Activated CD8-positive, alpha-beta T cell treated with anti-CD3 and anti-CD28 coated beads, Interleukin-2, amount 10 ng/mL, durations not matched to agents 7 days and 5 days (primary cell): ENCODE measurements at regions not wholly inside any gene's neighbourhood (a gene's known extent, or its start where the extent isn't known, plus 50 kb on each side); places are given as distances from the start of the nearest gene placed in this dataset.
"Not testable (repeated sequence)": the region's sequence is repeated elsewhere in the genome, so short reads cannot be mapped to it uniquely, and the experiment has no call there.

ENCODE experiments used
- ATAC-seq: fragments of 150-1000 bp; cut with Tn5 transposase; one replicate; pipeline ENCODE4 v1.10.0; 2021; ENCODE audit warnings: moderate library complexity
- CTCF ChIA-PET: fragments of 350-600 bp; sonication (Branson Sonifier 250); formaldehyde crosslinking; loops from one replicate; lab custom pipeline; 2021; ENCODE audit warnings: antibody characterized with exemption; lab: Charles Lee
- POLR2A ChIA-PET: fragments of 350-600 bp; sonication (Branson Sonifier 250); formaldehyde crosslinking; loops from one replicate; lab custom pipeline; 2021; ENCODE audit warnings: antibody characterized with exemption; lab: Charles Lee
- DNase-seq: peaks from one replicate; pipeline ENCODE4 v3.0.0-alpha.2; 2020
- H3K27ac Mint-ChIP-seq: one replicate; pipeline ENCODE4 v1.8.0; 2021; ENCODE audit warnings: mild to moderate bottlenecking, mixed read lengths
- H3K27me3 Mint-ChIP-seq: one replicate; pipeline ENCODE4 v1.8.0; 2021; ENCODE audit warnings: low read depth, mixed read lengths
- H3K36me3 Mint-ChIP-seq: one replicate; pipeline ENCODE4 v1.8.0; 2021; ENCODE audit warnings: low read depth, mixed read lengths
- H3K4me1 Mint-ChIP-seq: one replicate; pipeline ENCODE4 v1.8.0; 2021; ENCODE audit warnings: low read depth, mixed read lengths
- H3K4me3 Mint-ChIP-seq: one replicate; pipeline ENCODE4 v1.8.0; 2021; ENCODE audit warnings: mild to moderate bottlenecking, mixed read lengths
- H3K9me3 Mint-ChIP-seq: one replicate; pipeline ENCODE4 v1.8.0; 2022; ENCODE audit warnings: mixed read lengths; ENCODE audit not compliant: insufficient read depth

DNA sequence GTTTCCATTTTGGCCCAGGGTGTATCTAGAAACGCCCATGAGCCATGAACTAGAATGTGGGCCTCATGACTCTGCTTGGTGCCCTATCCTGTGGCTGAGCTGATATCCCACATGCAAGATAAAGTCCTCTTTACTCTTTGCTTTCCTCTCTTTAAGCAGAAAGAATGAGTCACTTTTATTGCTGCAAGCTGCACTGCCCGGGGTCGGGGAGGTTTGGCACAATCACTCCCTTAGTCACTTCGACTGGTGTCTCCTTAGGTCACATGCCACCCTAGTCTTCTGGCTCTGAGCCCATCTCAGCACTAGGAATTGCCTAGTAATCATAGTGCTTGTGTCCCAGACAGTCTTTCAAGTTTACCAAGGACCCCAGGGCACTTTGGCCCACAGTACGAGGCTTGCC lies 75.1 kb upstream of the CXorf66 start:
- ATAC-seq (no peak), DNase-seq (no peak)
- H3K27ac Mint-ChIP-seq = no peak overlapping the region
- no peaks in the 10 kb centered on the region for H3K36me3 Mint-ChIP-seq
- H3K9me3 Mint-ChIP-seq = no peaks in the 10 kb centered on the region
- H3K4me3 Mint-ChIP-seq = no peak overlapping the region
- CTCF ChIA-PET = no interaction called here
- POLR2A ChIA-PET = no interaction called here
- H3K4me1 Mint-ChIP-seq = no peaks in the 10 kb centered on the region
- no peaks in the 10 kb centered on the region for H3K27me3 Mint-ChIP-seq

DNA sequence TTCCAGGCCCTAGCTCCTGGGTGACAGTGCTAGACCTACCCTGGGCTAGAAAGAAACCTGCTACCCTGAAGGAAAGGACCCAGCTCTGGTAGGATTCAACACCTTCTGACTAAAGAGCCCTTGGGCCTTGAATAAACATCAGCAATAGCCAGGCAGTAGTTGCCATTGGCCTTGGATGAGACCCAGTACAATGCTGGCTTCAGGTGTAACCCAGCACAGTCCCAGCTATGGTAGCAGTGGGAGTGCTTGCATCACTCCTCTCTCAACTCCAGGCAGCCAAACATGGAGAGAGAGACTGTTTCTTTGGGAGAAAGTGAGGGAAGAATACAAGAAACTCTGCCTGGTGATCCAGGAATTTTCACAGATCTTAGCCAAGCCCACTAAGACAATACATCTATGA lies 73.5 kb upstream of the CXorf66 start:
- Mint-ChIP-seq H3K36me3 (no peaks in the 10 kb centered on the region), H3K4me1 (no peaks in the 10 kb centered on the region), H3K27me3 (no peaks in the 10 kb centered on the region), H3K4me3 (no peak overlapping the region), H3K9me3 (no peaks in the 10 kb centered on the region), H3K27ac (no peak overlapping the region)
- ATAC-seq (no peak), DNase-seq (no peak)
- ChIA-PET CTCF (no interaction called here), POLR2A (no interaction called here)

DNA sequence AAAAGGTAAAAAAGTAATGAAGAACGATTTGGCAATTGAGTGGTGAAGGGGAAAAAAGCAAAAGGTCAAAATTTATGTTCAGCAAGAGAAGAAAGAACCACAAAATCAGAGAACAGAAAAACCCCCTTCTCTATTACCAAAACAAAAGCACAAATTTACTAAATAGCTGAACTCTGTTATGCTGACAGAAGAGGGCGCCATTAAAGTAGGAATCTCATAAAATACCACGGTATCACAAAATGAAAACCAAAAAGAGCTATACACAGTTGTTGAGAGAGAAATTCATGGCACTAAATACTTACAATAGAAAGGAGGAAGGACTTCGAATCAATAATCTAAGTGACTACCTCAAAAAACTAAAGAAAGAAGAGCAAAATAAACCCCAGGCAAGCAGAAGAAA lies 69.6 kb upstream of the CXorf66 start:
- Mint-ChIP-seq H3K27me3 (no peaks in the 10 kb centered on the region), H3K4me3 (no peak overlapping the region), H3K9me3 (no peaks in the 10 kb centered on the region), H3K27ac (no peak overlapping the region), H3K4me1 (no peaks in the 10 kb centered on the region), H3K36me3 (no peaks in the 10 kb centered on the region)
- POLR2A ChIA-PET = no interaction called here
- ATAC-seq (no peak), DNase-seq (no peak)
- CTCF ChIA-PET = no interaction called here

DNA sequence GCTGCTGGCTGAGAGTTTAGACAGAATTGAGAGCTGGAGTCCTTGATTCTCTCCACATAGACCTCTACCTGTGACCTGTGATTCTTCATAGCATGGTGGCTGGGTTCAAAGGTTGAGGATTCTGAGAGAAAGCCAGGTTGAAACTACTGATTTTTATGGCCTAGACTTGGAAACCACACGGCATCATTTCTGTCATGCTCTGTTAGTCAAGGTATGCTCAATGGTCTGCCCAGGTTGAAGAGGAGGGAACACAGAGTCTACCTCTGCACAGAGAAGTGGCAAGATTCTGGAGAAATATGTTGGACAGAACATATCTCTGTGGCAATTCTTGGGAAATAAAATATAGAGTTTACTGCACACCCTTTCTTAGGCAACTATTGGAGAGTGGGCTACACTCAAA lies 57.2 kb upstream of the CXorf66 start:
- H3K4me3 Mint-ChIP-seq = no peak overlapping the region
- no peaks in the 10 kb centered on the region for H3K4me1 Mint-ChIP-seq
- DNase-seq (no peak), ATAC-seq (no peak)
- POLR2A ChIA-PET = no interaction called here
- H3K36me3 Mint-ChIP-seq = no peaks in the 10 kb centered on the region
- H3K9me3 Mint-ChIP-seq = no peaks in the 10 kb centered on the region
- H3K27ac Mint-ChIP-seq = no peak overlapping the region
- H3K27me3 Mint-ChIP-seq = no peaks in the 10 kb centered on the region
- CTCF ChIA-PET = no interaction called here

DNA sequence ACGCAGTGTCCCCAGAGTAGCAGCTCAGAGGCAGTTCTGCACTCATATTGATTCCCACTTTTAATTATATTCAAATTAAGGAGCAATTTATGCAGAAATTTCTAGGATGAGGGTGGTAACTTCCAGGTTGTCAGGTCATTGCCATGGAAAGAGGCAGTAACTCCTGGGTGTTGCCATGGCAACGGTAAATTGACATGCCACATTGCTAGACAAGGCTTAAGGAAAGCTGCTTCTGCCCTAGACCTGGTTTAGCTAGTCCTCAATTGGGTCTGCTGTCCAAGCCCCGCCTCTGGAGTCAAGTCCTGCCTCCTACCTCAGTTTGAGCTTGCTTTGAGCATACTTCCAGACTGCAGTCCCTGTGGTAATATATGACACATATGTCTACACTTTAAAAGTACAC lies 53.8 kb upstream of the CXorf66 start:
- H3K4me3 Mint-ChIP-seq, H3K27ac Mint-ChIP-seq, POLR2A ChIA-PET, H3K4me1 Mint-ChIP-seq, H3K36me3 Mint-ChIP-seq, DNase-seq, ATAC-seq, H3K9me3 Mint-ChIP-seq, CTCF ChIA-PET, H3K27me3 Mint-ChIP-seq: not testable (repeated sequence)
